ENCODE measurements at regions not wholly inside any gene's neighbourhood (a gene's known extent, or its start where the extent isn't known, plus 50 kb on each side); places are given as distances from the start of the nearest gene placed in this dataset.

DNA sequence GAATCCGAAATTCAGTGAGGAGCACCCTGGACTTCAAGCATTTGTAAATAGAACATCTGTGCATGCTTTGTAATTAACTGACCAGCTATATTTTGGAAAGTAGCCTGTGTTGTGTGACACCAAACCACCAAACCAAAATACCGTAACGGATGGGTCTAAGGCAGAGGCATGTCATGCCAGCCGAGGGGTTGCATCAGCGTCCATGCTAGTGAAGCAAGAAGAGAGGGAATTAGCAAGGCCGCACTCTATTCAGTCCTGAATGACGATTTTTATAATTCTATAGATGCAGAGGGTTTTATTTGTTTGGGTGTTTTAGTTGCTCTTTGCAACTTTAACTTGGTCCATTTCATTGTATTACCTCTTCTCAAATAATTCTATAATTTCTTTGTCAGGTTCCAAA, 116.8 kb upstream of the SMYD2 start:
- DNase-seq (ENCODE audit: low read depth), result no peak
- H3K4me3 ChIP-seq (ENCODE audit: low read depth, low read length), result no peak overlapping the region
- TF ChIP-seq, protein P1, sequence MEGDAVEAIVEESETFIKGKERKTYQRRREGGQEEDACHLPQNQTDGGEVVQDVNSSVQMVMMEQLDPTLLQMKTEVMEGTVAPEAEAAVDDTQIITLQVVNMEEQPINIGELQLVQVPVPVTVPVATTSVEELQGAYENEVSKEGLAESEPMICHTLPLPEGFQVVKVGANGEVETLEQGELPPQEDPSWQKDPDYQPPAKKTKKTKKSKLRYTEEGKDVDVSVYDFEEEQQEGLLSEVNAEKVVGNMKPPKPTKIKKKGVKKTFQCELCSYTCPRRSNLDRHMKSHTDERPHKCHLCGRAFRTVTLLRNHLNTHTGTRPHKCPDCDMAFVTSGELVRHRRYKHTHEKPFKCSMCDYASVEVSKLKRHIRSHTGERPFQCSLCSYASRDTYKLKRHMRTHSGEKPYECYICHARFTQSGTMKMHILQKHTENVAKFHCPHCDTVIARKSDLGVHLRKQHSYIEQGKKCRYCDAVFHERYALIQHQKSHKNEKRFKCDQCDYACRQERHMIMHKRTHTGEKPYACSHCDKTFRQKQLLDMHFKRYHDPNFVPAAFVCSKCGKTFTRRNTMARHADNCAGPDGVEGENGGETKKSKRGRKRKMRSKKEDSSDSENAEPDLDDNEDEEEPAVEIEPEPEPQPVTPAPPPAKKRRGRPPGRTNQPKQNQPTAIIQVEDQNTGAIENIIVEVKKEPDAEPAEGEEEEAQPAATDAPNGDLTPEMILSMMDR (IDR thresholded peaks at IDR 0.05; ENCODE audit: control insufficient read depth, extremely low read depth, insufficient read depth), result no peak

DNA sequence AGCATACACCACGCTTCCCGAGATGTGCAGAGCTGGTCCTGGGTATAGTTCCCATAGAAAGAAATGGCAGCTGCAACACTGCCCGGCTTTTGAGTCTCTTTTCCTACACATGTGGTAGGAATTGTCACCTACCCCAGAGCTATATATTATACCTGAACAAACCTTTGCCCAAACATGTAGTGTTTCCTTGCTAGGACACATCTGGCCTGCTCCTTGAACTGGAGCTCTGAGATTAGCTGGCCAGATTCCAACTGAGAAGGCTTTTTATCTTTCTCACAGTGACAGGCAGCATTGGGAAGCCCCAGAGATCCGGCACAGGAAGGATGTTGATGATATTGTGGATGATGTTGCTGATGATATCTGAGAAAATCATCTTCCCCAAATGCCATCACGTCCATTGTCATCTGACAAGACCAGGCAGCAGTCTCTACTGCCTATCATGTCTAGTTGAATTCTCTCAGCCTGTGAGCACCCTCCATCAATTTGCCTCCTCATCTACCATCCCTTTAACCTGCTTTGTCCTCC, 115.0 kb upstream of the SMYD2 start:
- H3K4me3 ChIP-seq (ENCODE audit: low read depth, low read length), result no peak overlapping the region
- TF ChIP-seq, protein P1 (IDR thresholded peaks at IDR 0.05; ENCODE audit: control insufficient read depth, extremely low read depth, insufficient read depth), result no peak
- no peak for DNase-seq (ENCODE audit: low read depth)

DNA sequence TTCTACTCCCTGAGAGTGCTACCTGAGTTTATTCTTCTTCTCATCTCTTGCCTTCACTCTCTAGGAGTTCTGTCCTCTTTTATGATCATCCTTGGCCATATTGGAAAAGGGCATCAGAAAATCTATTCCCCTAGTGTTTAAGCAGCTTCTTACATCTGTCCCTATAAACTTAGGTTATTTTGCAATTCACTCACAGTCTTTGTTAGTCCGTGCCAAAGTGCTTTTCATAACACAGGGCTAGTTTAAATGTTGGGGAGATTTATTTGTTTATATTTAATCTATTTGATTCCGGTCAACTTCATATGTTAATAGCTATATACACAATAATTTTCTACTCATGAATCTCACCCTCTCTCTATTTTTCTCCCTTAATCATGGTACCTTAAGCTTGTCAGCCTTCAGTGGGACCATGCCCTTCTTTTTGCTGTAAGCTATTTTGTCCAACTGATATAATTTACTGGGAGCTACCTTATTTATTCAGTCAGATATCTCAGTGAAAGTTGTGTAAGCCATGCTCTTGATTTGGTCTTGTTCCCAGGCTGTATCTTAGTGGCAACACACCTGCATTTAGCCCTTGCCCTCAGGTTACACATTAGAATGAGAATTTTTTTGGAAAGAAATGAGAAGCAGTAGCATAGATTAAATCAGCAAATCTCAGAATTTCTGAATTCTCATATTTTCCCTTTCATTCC, 106.3 kb upstream of the SMYD2 start:
- no peak overlapping the region for H3K4me3 ChIP-seq (ENCODE audit: low read depth, low read length)
- TF ChIP-seq, protein P1 (IDR thresholded peaks at IDR 0.05; ENCODE audit: control insufficient read depth, extremely low read depth, insufficient read depth), result no peak
- DNase-seq (ENCODE audit: low read depth), result no peak

DNA sequence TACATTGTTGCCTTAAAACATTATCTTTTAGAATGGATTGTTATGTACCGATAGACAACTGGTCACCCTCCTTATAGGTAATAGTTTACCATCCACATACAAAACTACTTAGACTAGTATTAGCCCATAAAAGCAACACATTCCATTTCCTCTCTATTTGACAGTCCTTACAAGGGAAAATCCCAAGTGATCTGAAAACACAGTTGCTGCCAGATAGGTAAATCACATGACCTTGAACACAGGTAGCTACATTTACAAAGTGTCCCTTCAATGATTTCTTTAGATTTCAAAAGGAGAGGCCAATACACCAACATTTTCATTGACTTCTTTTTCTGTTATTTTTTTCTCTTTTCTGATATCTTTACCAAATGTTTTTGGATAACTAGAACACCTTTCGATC, 102.9 kb upstream of the SMYD2 start:
- DNase-seq (ENCODE audit: low read depth), result no peak
- no peak overlapping the region for H3K4me3 ChIP-seq (ENCODE audit: low read depth, low read length)
- TF ChIP-seq, protein P1 (IDR thresholded peaks at IDR 0.05; ENCODE audit: control insufficient read depth, extremely low read depth, insufficient read depth), result no peak

DNA sequence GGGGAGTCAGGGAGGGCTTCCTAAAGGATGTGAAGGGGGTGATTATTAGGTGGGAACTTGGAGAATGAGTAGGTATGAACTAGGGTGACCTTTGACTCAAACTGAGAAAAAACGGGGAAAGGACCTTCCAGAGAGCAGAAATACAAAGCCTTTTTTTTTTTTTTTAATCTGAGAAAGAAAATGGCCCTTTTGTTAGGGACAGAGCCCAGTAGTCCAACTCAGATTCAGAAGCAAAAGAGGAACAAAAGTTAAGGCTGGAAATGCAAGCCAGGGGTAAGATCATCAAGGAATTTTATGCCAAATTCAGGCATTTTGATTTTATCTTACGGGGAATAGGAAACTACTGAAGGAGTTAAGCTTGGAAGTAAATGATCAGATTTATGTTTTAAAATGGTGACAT, 96.0 kb upstream of the SMYD2 start:
- no peak for DNase-seq (ENCODE audit: low read depth)
- TF ChIP-seq, protein P1 (IDR thresholded peaks at IDR 0.05; ENCODE audit: control insufficient read depth, extremely low read depth, insufficient read depth), result no peak

DNA sequence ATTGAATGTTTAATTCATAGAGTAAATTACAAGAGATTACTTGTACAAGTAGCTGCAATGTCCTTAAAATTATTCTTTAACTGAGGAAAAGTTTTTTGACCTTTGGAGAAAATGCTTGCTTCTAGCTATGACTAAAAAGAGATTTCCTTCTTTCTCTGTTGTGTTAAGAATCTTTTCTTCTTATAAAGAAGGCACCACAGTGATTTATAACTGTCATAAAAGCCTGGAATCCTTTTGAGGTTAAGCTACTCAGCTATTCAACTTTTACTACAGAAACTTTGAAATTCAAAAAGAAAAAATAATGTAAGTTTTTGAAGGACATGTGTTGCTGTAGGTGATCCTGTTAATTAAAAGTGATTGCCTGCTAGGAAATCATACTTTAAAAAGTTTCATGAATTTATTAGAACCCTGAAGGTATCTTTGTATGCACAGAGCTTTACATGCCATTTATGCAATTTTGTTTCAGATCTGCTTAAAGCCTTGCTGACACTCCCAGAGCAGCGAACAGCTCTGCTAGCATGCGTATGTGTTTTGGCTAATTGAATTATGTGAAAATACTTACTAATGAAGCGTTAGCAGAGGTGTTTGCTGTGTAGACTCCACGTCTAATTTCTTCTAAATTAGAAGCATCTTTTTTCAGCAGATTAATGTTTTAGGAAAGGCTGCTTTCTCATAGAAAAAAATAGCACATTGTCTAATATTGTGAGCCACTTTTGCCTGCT, 94.7 kb upstream of the SMYD2 start:
- TF ChIP-seq, protein P1 (IDR thresholded peaks at IDR 0.05; ENCODE audit: control insufficient read depth, extremely low read depth, insufficient read depth), result no peak
- no peak for DNase-seq (ENCODE audit: low read depth)
- no peak overlapping the region for H3K4me3 ChIP-seq (ENCODE audit: low read depth, low read length)

More for the DNA sequence above, 96.0 kb upstream of the SMYD2 start:
- H3K4me3 ChIP-seq (ENCODE audit: low read depth, low read length), result no peak overlapping the region

Measured in LNCaP clone FGC (cell line).